ENCODE measurements at regions not wholly inside any gene's neighbourhood (a gene's known extent, or its start where the extent isn't known, plus 50 kb on each side); places are given as distances from the start of the nearest gene placed in this dataset.

DNA sequence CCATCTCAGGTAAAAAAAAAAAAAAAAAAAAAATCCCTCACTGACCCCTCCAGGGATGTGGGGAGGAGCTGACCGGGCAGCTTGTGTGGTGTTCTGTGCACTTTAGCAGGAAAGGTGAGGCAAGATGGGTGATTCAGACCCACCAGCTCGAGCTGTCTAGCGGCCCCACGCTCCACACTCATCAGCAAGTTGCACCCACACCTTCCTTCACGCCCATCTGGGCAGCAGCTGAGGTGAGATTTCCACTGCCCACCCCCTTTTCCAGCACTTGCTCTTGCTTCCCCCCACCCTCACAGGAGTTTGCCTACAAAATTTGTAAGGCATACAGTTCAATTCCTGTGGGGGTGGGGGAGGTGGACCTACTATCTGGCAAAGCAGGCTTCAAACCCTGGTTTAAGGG, 58.7 kb upstream of the ZNF354B start:
- TF ChIP-seq, protein P1, sequence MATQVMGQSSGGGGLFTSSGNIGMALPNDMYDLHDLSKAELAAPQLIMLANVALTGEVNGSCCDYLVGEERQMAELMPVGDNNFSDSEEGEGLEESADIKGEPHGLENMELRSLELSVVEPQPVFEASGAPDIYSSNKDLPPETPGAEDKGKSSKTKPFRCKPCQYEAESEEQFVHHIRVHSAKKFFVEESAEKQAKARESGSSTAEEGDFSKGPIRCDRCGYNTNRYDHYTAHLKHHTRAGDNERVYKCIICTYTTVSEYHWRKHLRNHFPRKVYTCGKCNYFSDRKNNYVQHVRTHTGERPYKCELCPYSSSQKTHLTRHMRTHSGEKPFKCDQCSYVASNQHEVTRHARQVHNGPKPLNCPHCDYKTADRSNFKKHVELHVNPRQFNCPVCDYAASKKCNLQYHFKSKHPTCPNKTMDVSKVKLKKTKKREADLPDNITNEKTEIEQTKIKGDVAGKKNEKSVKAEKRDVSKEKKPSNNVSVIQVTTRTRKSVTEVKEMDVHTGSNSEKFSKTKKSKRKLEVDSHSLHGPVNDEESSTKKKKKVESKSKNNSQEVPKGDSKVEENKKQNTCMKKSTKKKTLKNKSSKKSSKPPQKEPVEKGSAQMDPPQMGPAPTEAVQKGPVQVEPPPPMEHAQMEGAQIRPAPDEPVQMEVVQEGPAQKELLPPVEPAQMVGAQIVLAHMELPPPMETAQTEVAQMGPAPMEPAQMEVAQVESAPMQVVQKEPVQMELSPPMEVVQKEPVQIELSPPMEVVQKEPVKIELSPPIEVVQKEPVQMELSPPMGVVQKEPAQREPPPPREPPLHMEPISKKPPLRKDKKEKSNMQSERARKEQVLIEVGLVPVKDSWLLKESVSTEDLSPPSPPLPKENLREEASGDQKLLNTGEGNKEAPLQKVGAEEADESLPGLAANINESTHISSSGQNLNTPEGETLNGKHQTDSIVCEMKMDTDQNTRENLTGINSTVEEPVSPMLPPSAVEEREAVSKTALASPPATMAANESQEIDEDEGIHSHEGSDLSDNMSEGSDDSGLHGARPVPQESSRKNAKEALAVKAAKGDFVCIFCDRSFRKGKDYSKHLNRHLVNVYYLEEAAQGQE (IDR thresholded peaks at IDR 0.05; ENCODE audit: insufficient replicate concordance, low read depth), result no peak
- TF ChIP-seq, protein P2, sequence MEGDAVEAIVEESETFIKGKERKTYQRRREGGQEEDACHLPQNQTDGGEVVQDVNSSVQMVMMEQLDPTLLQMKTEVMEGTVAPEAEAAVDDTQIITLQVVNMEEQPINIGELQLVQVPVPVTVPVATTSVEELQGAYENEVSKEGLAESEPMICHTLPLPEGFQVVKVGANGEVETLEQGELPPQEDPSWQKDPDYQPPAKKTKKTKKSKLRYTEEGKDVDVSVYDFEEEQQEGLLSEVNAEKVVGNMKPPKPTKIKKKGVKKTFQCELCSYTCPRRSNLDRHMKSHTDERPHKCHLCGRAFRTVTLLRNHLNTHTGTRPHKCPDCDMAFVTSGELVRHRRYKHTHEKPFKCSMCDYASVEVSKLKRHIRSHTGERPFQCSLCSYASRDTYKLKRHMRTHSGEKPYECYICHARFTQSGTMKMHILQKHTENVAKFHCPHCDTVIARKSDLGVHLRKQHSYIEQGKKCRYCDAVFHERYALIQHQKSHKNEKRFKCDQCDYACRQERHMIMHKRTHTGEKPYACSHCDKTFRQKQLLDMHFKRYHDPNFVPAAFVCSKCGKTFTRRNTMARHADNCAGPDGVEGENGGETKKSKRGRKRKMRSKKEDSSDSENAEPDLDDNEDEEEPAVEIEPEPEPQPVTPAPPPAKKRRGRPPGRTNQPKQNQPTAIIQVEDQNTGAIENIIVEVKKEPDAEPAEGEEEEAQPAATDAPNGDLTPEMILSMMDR (IDR thresholded peaks at IDR 0.05; ENCODE audit: insufficient read depth, low read length), result no peak

Measured in HL-60 (cell line).